ENCODE measurements at regions not wholly inside any gene's neighbourhood (a gene's known extent, or its start where the extent isn't known, plus 50 kb on each side); places are given as distances from the start of the nearest gene placed in this dataset.

GRCh38 chr9:84499969-84500582 is 159.5 kb upstream of the SLC28A3 start:
- H3K9ac ChIP-seq (replicated peaks in 1 of 4; ENCODE audit: extremely low read depth in 1 of 4, low read depth in 3 of 4, low read length in 3 of 4), result no peak overlapping the region
- H4K20me1 ChIP-seq (replicated peaks in 1 of 2; ENCODE audit: control insufficient read depth in 1 of 2, insufficient read depth in 2 of 2, low read length in 2 of 2), result no peaks in the 10 kb centered on the region
- no peak overlapping the region for H3K4me2 ChIP-seq (ENCODE audit: insufficient read depth in 1 of 2, low read depth in 2 of 2, low read length in 2 of 2)
- H4K91ac ChIP-seq (replicated peaks; ENCODE audit: insufficient read length, low read length), result no peak overlapping the region
- H3K18ac ChIP-seq (ENCODE audit: extremely low read depth, low read length), result no peak overlapping the region
- no peak overlapping the region for H3K27ac ChIP-seq (ENCODE audit: low read depth, low read length)
- DNase-seq (ENCODE audit: low read depth in 1 of 2, low spot score in 2 of 2) (no peak), FAIRE-seq (no peak)
- no peak overlapping the region for H4K5ac ChIP-seq (ENCODE audit: insufficient read length, low read depth, low read length)
- no peaks in the 10 kb centered on the region for H3K4me1 ChIP-seq (replicated peaks in 1 of 4; ENCODE audit: control insufficient read depth in 3 of 4, insufficient read depth in 4 of 4, low read length in 3 of 4)
- no peak overlapping the region for H2BK12ac ChIP-seq (ENCODE audit: low read depth, low read length)
- H3K56ac ChIP-seq (replicated peaks; ENCODE audit: insufficient read length, low read depth, low read length), result no peak overlapping the region
- ChIA-PET POLR2A (ENCODE audit: partially characterized antibody) (no interaction called here), CTCF (ENCODE audit: partially characterized antibody) (interaction anchor here (0.6 to 1.3 kb wide), 2 partner anchors 35 to 168 kb away, joined by 3 to 5 read pairs; no protein-coding TSS in a partner anchor)
- no peak overlapping the region for H3K4me3 ChIP-seq (ENCODE audit: extremely low read depth in 1 of 4, insufficient read depth in 2 of 4, low read depth in 3 of 4, low read length in 4 of 4)
- H2BK120ac ChIP-seq (replicated peaks; ENCODE audit: low read depth, low read length), result no peak overlapping the region
- no peaks in the 10 kb centered on the region for H3K79me2 ChIP-seq (ENCODE audit: control insufficient read depth in 1 of 2, insufficient read depth in 2 of 2, low read length in 2 of 2)
- no peaks in the 10 kb centered on the region for H3K79me1 ChIP-seq (ENCODE audit: low read depth, low read length)
- H3K23ac ChIP-seq (ENCODE audit: insufficient read length), result no peak overlapping the region
- H3K4ac ChIP-seq (replicated peaks; ENCODE audit: insufficient read length, low read depth, low read length), result no peak overlapping the region
- H2BK5ac ChIP-seq (ENCODE audit: low read depth, low read length), result no peak overlapping the region
- no peaks in the 10 kb centered on the region for H3K27me3 ChIP-seq (replicated peaks in 1 of 4; ENCODE audit: control insufficient read depth in 3 of 4, extremely low read depth in 1 of 4, insufficient read depth in 3 of 4, low read length in 3 of 4)
- H3K36me3 ChIP-seq (ENCODE audit: control insufficient read depth in 2 of 4, insufficient read depth in 4 of 4, low read length in 3 of 4), result no peaks in the 10 kb centered on the region
- no peak overlapping the region for H2BK15ac ChIP-seq (ENCODE audit: low read length)
- no peak overlapping the region for H2AFZ ChIP-seq (ENCODE audit: low read length)
- H3K14ac ChIP-seq (ENCODE audit: insufficient read length), result no peak overlapping the region
- H3K9me3 ChIP-seq (ENCODE audit: insufficient read depth in 2 of 2, low read depth in 1 of 2, low read length in 1 of 2), result no peaks in the 10 kb centered on the region
- no peak overlapping the region for H2AK5ac ChIP-seq (ENCODE audit: low read depth, low read length)
- no peak overlapping the region for H2BK20ac ChIP-seq (ENCODE audit: low read length)
- H3K23me2 ChIP-seq (ENCODE audit: low read depth, low read length), result no peaks in the 10 kb centered on the region
- H4K8ac ChIP-seq (ENCODE audit: extremely low read depth, insufficient read depth, low read length), result no peak overlapping the region
- 78% methylated on average over 1 of the region's 1 CpG; no CpG with 5 or more reads in 1 of the 2 experiments for WGBS, 2 experiments (ENCODE audit: extremely low coverage in 1 of 2, insufficient coverage in 1 of 2, insufficient read length in 1 of 2, insufficient replicate concordance in 2 of 2, low coverage in 1 of 2, low lambda C conversion rate in 2 of 2, missing lambda C conversion rate in 1 of 2)
- no peak for TF ChIP-seq CHD1 (IDR thresholded peaks at IDR 0.05; ENCODE audit: low read depth, low read length)

Measured in H1 (cell line).